ENCODE measurements at regions not wholly inside any gene's neighbourhood (a gene's known extent, or its start where the extent isn't known, plus 50 kb on each side); places are given as distances from the start of the nearest gene placed in this dataset.
"Not testable (repeated sequence)": the region's sequence is repeated elsewhere in the genome, so short reads cannot be mapped to it uniquely, and the experiment has no call there.

- DNase-seq (ENCODE audit: low spot score), result no peak
Observed at GRCh38 chr1:187839873-187840272, 1011.1 kb downstream of the PLA2G4A start.

GRCh38 chr1:187840557-187840956 is 1011.8 kb downstream of the PLA2G4A start:
- no peak for DNase-seq (ENCODE audit: low spot score)

GRCh38 chr1:187842406-187843165 is 1013.8 kb downstream of the PLA2G4A start:
- peak; percentile 36 for DNase-seq (ENCODE audit: low spot score)

GRCh38 chr1:187844313-187844712 is 1015.6 kb downstream of the PLA2G4A start:
- no peak for DNase-seq (ENCODE audit: low spot score)

GRCh38 chr1:187847531-187847930 is 1018.8 kb downstream of the PLA2G4A start:
- DNase-seq (ENCODE audit: low spot score), result no peak

GRCh38 chr1:187848321-187848720 is 1019.6 kb downstream of the PLA2G4A start:
- DNase-seq (ENCODE audit: low spot score), result no peak

GRCh38 chr1:187850146-187850545 is 1021.4 kb downstream of the PLA2G4A start:
- DNase-seq (ENCODE audit: low spot score), result not testable (repeated sequence)

GRCh38 chr1:187853505-187853904 is 1024.8 kb downstream of the PLA2G4A start:
- no peak for DNase-seq (ENCODE audit: low spot score)

GRCh38 chr1:187854457-187854856 is 1025.7 kb downstream of the PLA2G4A start:
- no peak for DNase-seq (ENCODE audit: low spot score)

- DNase-seq (ENCODE audit: low spot score), result no peak
Observed at GRCh38 chr1:187862506-187862905, 1033.8 kb downstream of the PLA2G4A start.

- DNase-seq (ENCODE audit: low spot score), result no peak
Observed at GRCh38 chr1:187870552-187870951, 1041.8 kb downstream of the PLA2G4A start.

GRCh38 chr1:187871177-187871845 is 1042.6 kb downstream of the PLA2G4A start:
- peak; percentile 71 for DNase-seq (ENCODE audit: low spot score)

- DNase-seq (ENCODE audit: low spot score), result no peak
Observed at GRCh38 chr1:187872550-187872949, 1043.8 kb downstream of the PLA2G4A start.

- DNase-seq (ENCODE audit: low spot score), result no peak
Observed at GRCh38 chr1:187873126-187873525, 1044.4 kb downstream of the PLA2G4A start.

- DNase-seq (ENCODE audit: low spot score), result no peak
Observed at GRCh38 chr1:187876775-187877174, 1048.0 kb downstream of the PLA2G4A start.

GRCh38 chr1:187877220-187877619 is 1048.5 kb downstream of the PLA2G4A start:
- DNase-seq (ENCODE audit: low spot score), result no peak

GRCh38 chr1:187878883-187879282 is 1050.1 kb downstream of the PLA2G4A start:
- DNase-seq (ENCODE audit: low spot score), result no peak

GRCh38 chr1:187883356-187883755 is 1054.6 kb downstream of the PLA2G4A start:
- DNase-seq (ENCODE audit: low spot score), result no peak

GRCh38 chr1:187891993-187892682 is 1063.4 kb downstream of the PLA2G4A start:
- DNase-seq (ENCODE audit: low spot score), result no peak

GRCh38 chr1:187892683-187893039 is 1063.9 kb downstream of the PLA2G4A start:
- DNase-seq (ENCODE audit: low spot score), result no peak

- DNase-seq (ENCODE audit: low spot score), result no peak
Observed at GRCh38 chr1:187893471-187893870, 1064.7 kb downstream of the PLA2G4A start.

GRCh38 chr1:187894349-187894748 is 1065.6 kb downstream of the PLA2G4A start:
- no peak for DNase-seq (ENCODE audit: low spot score)

GRCh38 chr1:187903223-187903622 is 1074.5 kb downstream of the PLA2G4A start:
- no peak for DNase-seq (ENCODE audit: low spot score)

All from D341Med (cell line).